M059J (cell line): ENCODE measurements at regions not wholly inside any gene's neighbourhood (a gene's known extent, or its start where the extent isn't known, plus 50 kb on each side); places are given as distances from the start of the nearest gene placed in this dataset.

ENCODE experiments used
- DNase-seq: peaks from one replicate; pipeline ENCODE4 v3.0.0-alpha.2; 2012; ENCODE audit warnings: low read depth

- DNase-seq: no peak
These were observed 360.7 kb downstream of the TMX3 start for GRCh38 chr18:68354176-68354575.

DNA sequence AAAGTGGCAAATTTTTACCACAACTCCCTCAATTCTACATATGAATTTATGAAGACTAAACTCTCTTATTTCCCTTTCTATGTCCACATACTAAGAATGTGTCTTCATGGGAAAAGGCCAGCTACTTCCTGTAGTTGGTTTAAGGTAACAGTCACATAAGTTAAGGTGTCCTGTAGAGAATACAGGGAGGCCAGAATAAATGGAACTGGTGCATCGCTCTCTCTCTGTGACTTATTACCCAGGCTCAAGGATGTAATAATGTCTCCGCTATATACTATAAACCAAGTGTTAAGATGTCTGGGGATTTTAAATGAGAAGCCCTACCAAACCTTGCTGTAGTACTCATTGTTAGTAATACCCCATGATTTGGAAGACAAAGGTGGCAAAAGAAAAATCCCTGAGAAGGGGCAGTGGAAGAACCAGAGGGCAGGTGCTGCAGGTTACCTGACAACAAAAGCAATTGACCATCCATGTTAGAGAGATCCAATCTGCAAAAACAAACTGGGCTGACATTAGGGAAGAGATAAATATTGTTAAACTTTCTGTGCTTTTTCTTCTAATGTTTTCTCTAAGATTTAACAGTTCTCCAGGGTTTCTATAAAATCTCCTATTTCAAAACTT is 372.8 kb downstream of the TMX3 start:
- no peak for DNase-seq

- DNase-seq: no peak
These were observed 374.3 kb downstream of the TMX3 start for GRCh38 chr18:68340606-68341005.

DNA sequence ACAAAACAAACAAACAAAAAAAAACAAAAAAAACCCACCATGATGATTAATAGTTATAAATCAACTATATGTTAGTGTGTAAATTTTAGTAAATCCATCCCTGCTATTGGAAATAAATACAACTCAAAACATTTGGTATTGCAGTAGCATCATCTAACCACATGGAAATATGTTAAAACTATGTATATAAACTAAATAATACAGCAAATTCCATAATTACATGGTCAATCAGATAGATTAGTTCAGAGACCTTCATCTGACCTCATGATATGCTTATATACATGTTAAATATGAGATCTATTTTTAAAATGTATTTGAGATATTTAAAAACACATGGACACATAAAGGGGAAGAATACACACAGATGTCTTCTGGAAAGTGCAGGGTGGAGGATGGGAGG is 384.2 kb downstream of the TMX3 start:
- DNase-seq: no peak

GRCh38 chr18:68323921-68324320 is 391.0 kb downstream of the TMX3 start:
- DNase-seq: no peak

- DNase-seq: peak; percentile 81
These were observed 398.3 kb downstream of the TMX3 start for GRCh38 chr18:68316636-68317035.

- peak; percentile 83 for DNase-seq
These were observed 400.5 kb downstream of the TMX3 start for GRCh38 chr18:68314403-68314802.

- DNase-seq: no peak
These were observed 413.5 kb downstream of the TMX3 start for GRCh38 chr18:68301441-68301840.

GRCh38 chr18:68299906-68300305 is 415.0 kb downstream of the TMX3 start:
- peak; percentile 20 for DNase-seq

DNA sequence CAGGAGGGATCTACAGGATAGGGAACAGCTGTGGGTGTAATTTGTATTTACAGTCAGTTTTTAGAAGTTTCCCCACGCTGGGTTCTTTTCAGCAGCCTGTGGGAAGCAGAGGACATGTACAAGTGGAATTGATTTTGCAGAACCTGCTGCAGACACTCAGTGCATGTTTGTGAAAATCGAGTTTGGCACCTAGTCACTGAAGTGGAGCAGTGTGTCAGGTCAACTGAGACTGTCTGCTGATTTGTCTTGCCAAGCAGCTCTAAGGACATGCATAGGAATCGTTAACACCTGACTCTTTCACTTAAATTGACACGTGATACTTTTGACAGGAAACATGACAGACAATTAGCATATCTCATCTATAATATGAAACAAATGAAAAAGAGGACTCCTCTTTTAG is 416.6 kb downstream of the TMX3 start:
- DNase-seq: no peak

DNA sequence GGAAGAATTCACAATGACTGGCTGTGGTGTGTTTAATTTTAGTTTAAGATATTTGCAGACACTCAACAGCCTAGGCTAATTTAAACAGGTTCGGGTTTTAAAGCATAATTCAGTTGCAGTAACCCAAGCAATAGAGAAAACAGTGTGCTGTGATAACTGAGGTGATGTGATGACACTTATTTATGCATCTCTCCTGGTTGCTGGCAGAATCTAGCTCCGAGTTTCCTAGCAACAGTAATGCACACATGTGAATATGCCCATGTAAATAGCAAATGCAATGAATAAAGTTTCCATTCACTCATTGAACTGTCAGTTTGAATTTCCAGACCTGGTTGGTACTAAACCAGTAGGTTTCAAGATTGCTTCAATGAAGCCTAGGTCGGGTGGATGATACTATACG is 426.5 kb downstream of the TMX3 start:
- DNase-seq: no peak

- DNase-seq: no peak
These were observed 430.6 kb downstream of the TMX3 start for GRCh38 chr18:68284236-68284780.

GRCh38 chr18:68283834-68284233 is 431.1 kb downstream of the TMX3 start:
- DNase-seq: no peak

DNA sequence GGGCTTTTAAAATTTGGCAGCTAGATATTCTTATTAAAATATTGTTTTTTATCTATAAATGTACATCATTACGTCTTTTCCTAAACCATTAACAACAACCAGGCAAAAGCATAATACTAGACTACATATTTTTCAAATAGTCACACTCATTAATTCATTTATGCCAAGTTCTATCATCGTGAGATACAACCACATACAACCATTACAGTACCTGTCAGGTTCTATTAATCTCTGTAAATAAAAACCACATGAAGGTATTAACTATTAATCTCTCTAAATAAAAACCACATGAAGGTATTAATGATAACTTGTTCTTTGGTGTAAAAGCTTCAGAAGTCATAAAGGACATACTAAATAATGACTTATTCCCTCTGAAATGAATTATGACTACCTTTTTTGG is 432.7 kb downstream of the TMX3 start:
- no peak for DNase-seq

- peak; percentile 94 for DNase-seq
These were observed 439.3 kb downstream of the TMX3 start for GRCh38 chr18:68275616-68276015.

DNA sequence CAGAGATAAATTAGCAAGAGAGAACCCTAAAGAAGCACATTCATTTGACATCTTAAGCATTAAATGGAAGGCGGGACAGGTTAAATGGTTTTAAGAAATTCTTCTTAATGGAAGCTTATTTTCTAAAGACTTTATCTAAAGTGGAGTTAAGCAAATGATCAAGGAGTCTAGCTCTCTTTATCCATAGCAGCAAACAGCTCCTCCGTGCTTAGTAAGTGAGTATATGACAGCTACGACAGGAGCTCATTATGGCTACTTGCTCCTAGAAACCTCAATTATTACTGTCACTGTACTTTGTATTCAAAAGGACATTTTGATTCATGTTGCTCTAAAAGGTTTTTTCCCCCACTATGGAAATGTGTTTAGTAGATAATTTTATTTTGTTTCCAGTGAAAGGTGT is 444.9 kb downstream of the TMX3 start:
- no peak for DNase-seq

- DNase-seq: peak; percentile 77
These were observed 447.3 kb downstream of the TMX3 start for GRCh38 chr18:68267583-68267982.

DNA sequence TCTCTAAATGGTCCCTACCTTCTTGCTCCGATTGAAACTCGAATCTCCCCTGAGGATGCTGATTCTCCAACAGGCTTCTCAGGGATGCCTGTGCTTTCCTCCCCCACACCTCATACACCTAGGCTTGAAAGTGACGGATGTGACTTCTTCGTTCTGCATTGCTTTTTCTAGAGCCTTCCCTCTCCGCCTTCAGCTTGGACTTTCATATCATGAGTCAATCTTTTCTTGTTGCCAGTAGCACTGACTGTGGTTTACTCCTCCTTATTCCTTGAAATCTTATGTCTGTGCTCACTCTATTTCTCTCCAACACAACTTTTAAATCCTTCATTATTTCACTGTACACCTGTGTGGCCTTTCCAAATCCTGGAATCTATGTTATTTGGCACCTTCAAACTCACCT is 451.4 kb downstream of the TMX3 start:
- peak; percentile 82 for DNase-seq

DNA sequence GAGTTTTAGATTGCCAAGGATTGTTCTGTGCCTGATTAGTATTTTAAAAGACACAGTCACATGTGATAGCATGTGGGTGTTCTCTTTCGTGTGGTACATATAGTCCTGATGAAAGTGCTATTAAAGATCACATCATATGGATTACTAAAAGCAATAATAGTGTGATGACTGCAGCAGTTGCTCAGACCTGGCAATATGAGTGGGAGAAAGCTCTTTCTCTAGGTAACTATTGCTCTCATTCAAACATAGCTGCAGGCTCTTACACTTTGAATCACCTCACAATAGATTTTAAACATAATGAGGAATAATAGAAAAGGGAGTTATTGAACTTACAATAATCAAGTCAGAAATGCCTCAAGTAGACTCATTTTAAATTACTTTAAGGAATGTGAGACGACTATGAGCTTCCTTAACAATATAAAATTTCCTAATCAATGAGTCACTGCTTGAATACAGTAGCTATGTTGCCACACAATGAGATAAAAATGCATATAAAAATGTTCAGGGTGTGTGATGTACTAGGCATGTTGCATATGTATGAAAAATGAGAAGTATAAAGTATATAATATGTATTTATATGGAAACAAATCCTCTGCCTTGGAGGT is 452.1 kb downstream of the TMX3 start:
- DNase-seq: peak; percentile 76

GRCh38 chr18:68256418-68257067 is 458.4 kb downstream of the TMX3 start:
- DNase-seq: no peak

DNA sequence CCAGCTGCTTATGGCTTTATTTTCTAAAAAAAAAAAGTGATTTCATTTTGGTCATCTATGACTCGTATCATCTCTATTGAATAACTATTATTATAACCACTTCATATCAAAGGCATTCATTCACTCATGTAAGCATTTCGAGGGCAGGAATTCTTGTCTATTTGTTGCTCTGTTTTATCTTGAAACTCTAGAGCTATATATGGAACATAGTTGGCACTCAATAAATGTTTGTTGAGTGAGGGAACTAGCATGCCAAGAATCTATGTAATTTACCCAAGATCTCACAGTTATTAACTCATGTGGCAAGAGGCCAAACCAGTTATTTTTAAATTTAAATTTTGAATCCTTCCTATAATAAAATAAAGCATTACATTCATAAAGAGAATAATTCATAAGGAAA is 470.1 kb downstream of the TMX3 start:
- DNase-seq: peak; percentile 23

DNA sequence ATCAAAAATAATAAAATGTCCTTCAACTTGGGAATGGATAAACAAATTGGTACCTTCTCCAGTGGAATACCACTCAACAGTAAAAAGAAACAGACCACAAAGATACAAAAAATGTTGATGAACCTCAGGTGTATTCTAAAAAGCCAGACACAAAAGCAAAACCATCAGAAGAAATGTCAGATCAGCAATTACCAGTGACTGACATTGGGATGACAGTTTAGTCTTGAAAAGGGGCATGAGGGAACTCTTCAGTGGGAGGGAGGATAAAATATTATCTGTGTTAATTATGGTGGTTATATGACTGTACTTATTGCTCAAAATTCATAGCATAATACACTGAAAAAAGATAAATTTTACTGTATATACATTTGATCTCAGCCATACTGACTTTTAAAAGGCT is 473.0 kb downstream of the TMX3 start:
- DNase-seq: no peak

GRCh38 chr18:68234676-68235075 is 480.2 kb downstream of the TMX3 start:
- DNase-seq: peak; percentile 54
